ENCODE measurements at regions not wholly inside any gene's neighbourhood (a gene's known extent, or its start where the extent isn't known, plus 50 kb on each side); places are given as distances from the start of the nearest gene placed in this dataset.

GRCh38 chr4:57682275-57682674 lies 572.1 kb upstream of the IGFBP7 start:
- DNase-seq (ENCODE audit: low spot score) = no peak

GRCh38 chr4:57679969-57680368 lies 569.8 kb upstream of the IGFBP7 start:
- no peak for DNase-seq (ENCODE audit: low spot score)

GRCh38 chr4:57676394-57676793 lies 566.2 kb upstream of the IGFBP7 start:
- no peak for DNase-seq (ENCODE audit: low spot score)

- no peak for DNase-seq (ENCODE audit: low spot score)
Observed at GRCh38 chr4:57672846-57673433, 562.8 kb upstream of the IGFBP7 start.

GRCh38 chr4:57668621-57669020 lies 558.4 kb upstream of the IGFBP7 start:
- no peak for DNase-seq (ENCODE audit: low spot score)

GRCh38 chr4:57665806-57666205 lies 555.6 kb upstream of the IGFBP7 start:
- DNase-seq (ENCODE audit: low spot score) = no peak

- no peak for DNase-seq (ENCODE audit: low spot score)
Observed at GRCh38 chr4:57661517-57662090, 551.4 kb upstream of the IGFBP7 start.

GRCh38 chr4:57658673-57659072 lies 548.5 kb upstream of the IGFBP7 start:
- no peak for DNase-seq (ENCODE audit: low spot score)

- DNase-seq (ENCODE audit: low spot score) = no peak
Observed at GRCh38 chr4:57658188-57658587, 548.0 kb upstream of the IGFBP7 start.

GRCh38 chr4:57655342-57655741 lies 545.2 kb upstream of the IGFBP7 start:
- no peak for DNase-seq (ENCODE audit: low spot score)

GRCh38 chr4:57652779-57653178 lies 542.6 kb upstream of the IGFBP7 start:
- no peak for DNase-seq (ENCODE audit: low spot score)

GRCh38 chr4:57640391-57641100 lies 530.4 kb upstream of the IGFBP7 start:
- no peak for DNase-seq (ENCODE audit: low spot score)

GRCh38 chr4:57639561-57640382 lies 529.6 kb upstream of the IGFBP7 start:
- DNase-seq (ENCODE audit: low spot score) = no peak

GRCh38 chr4:57635910-57636309 lies 525.7 kb upstream of the IGFBP7 start:
- no peak for DNase-seq (ENCODE audit: low spot score)

GRCh38 chr4:57633212-57633859 lies 523.2 kb upstream of the IGFBP7 start:
- no peak for DNase-seq (ENCODE audit: low spot score)

- no peak for DNase-seq (ENCODE audit: low spot score)
Observed at GRCh38 chr4:57632564-57632963, 522.4 kb upstream of the IGFBP7 start.

GRCh38 chr4:57631147-57631546 lies 521.0 kb upstream of the IGFBP7 start:
- DNase-seq (ENCODE audit: low spot score) = no peak

- no peak for DNase-seq (ENCODE audit: low spot score)
Observed at GRCh38 chr4:57628004-57628403, 517.8 kb upstream of the IGFBP7 start.

- DNase-seq (ENCODE audit: low spot score) = no peak
Observed at GRCh38 chr4:57614257-57614932, 504.2 kb upstream of the IGFBP7 start.

- DNase-seq (ENCODE audit: low spot score) = no peak
Observed at GRCh38 chr4:57612279-57612678, 502.1 kb upstream of the IGFBP7 start.

- no peak for DNase-seq (ENCODE audit: low spot score)
Observed at GRCh38 chr4:57607566-57608180, 497.5 kb upstream of the IGFBP7 start.
